ENCODE measurements at regions not wholly inside any gene's neighbourhood (a gene's known extent, or its start where the extent isn't known, plus 50 kb on each side); places are given as distances from the start of the nearest gene placed in this dataset.

DNA sequence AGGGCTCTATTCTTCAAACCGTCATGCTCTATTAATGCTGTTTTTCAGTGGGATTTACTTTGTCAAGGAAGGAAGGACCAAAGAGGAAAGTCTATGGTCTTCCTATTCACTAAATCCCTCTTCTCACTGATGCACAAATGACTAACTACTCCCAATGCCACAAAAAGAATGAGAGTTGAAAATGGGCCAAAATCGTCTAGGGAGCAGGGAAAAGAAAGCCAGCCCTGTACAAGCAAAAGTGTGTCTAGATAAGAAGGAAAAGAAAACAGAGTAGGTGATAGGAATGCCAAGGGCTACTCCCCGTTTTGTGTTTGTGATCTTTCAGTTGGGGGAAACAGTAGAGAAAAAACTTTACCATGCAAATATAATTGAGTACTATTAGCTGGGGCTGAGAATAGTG, 97.2 kb upstream of the TMCO5A start:
- H3K4me1 ChIP-seq (ENCODE audit: control insufficient read depth, low read length): no peaks in the 10 kb centered on the region
- TF ChIP-seq, protein P1, sequence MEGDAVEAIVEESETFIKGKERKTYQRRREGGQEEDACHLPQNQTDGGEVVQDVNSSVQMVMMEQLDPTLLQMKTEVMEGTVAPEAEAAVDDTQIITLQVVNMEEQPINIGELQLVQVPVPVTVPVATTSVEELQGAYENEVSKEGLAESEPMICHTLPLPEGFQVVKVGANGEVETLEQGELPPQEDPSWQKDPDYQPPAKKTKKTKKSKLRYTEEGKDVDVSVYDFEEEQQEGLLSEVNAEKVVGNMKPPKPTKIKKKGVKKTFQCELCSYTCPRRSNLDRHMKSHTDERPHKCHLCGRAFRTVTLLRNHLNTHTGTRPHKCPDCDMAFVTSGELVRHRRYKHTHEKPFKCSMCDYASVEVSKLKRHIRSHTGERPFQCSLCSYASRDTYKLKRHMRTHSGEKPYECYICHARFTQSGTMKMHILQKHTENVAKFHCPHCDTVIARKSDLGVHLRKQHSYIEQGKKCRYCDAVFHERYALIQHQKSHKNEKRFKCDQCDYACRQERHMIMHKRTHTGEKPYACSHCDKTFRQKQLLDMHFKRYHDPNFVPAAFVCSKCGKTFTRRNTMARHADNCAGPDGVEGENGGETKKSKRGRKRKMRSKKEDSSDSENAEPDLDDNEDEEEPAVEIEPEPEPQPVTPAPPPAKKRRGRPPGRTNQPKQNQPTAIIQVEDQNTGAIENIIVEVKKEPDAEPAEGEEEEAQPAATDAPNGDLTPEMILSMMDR (IDR thresholded peaks at IDR 0.05; ENCODE audit: low read depth, low read length, poor library complexity, severe bottlenecking): no peak

DNA sequence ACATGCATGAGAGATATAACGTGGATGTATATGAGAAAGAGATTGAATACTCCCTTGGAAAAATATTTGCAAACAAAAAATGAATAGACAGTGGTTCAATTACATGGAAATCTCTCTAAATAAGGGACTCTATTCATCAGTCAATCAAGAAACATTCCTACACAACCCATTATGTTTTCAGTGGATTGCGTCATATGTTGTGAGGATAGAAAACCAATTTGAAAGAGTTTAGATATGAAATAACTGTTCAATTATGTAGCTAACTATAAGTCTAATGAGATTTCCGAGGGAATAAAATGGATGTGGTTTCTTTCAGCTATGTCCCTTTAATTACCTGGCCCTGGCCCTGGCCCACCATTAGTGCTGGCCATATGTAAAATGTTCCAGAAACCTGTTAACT, 86.7 kb upstream of the TMCO5A start:
- Histone ChIP-seq H3K4me3 (ENCODE audit: low read length) (no peak overlapping the region), H3K9me3 (ENCODE audit: control insufficient read depth, insufficient read depth, low read length) (peaks cover 5% of the 10 kb centered on the region; the same call in 1 of the 2 replicates), H3K4me1 (ENCODE audit: control insufficient read depth, low read length) (no peaks in the 10 kb centered on the region), H3K27me3 (ENCODE audit: control insufficient read depth, low read length) (no peaks in the 10 kb centered on the region), H3F3A (ENCODE audit: control insufficient read depth, insufficient read depth) (no peaks in the 10 kb centered on the region), H3K9me2 (replicated peaks; ENCODE audit: control insufficient read depth, low read length) (no peaks in the 10 kb centered on the region), H3K27ac (ENCODE audit: low read depth, low read length) (no peak overlapping the region), H3K79me2 (ENCODE audit: control insufficient read depth, low read length) (no peaks in the 10 kb centered on the region), H4K20me1 (ENCODE audit: control insufficient read depth, insufficient read depth, low read depth, low read length) (no peaks in the 10 kb centered on the region), H3K4me2 (ENCODE audit: low read length) (no peak overlapping the region), H3K36me3 (ENCODE audit: control insufficient read depth, low read length) (no peaks in the 10 kb centered on the region)
- TF ChIP-seq EZH2phosphoT487 (IDR thresholded peaks at IDR 0.05; ENCODE audit: borderline replicate concordance, low read length): no peak
- TF ChIP-seq, protein P1 (IDR thresholded peaks at IDR 0.05; ENCODE audit: low read depth, low read length, poor library complexity, severe bottlenecking): no peak

More for the DNA sequence above, 97.2 kb upstream of the TMCO5A start:
- Histone ChIP-seq H3K36me3 (ENCODE audit: control insufficient read depth, low read length) (no peaks in the 10 kb centered on the region), H4K20me1 (ENCODE audit: control insufficient read depth, insufficient read depth, low read depth, low read length) (no peaks in the 10 kb centered on the region), H3K27me3 (ENCODE audit: control insufficient read depth, low read length) (no peaks in the 10 kb centered on the region), H3K9me3 (ENCODE audit: control insufficient read depth, insufficient read depth, low read length) (no peaks in the 10 kb centered on the region), H3K9me2 (replicated peaks; ENCODE audit: control insufficient read depth, low read length) (no peaks in the 10 kb centered on the region), H3K4me3 (ENCODE audit: low read length) (no peak overlapping the region), H3F3A (ENCODE audit: control insufficient read depth, insufficient read depth) (no peaks in the 10 kb centered on the region), H3K4me2 (ENCODE audit: low read length) (no peak overlapping the region), H3K79me2 (ENCODE audit: control insufficient read depth, low read length) (no peaks in the 10 kb centered on the region), H3K27ac (ENCODE audit: low read depth, low read length) (no peak overlapping the region)

DNA sequence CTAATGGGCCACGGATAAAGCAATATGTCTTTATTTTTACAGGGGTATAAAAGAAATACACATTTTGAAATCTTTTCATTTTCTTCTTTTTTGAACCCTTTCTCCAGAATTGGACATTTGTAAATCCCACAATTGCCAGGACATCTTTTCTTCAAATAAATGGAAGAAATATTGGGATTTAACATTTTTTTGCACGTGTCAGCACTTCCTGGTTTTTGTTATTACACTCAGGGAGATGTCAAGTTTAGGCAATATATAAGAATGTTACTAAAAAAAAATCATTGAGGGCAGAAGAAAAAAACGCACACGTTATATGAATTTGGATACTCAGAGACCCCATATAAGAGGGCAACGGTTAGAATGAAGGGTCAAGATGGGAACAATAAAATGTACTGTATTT, 78.3 kb upstream of the TMCO5A start:
- no peaks in the 10 kb centered on the region for H3F3A ChIP-seq (ENCODE audit: control insufficient read depth, insufficient read depth)
- no peak overlapping the region for H3K4me2 ChIP-seq (ENCODE audit: low read length)
- no peaks in the 10 kb centered on the region for H3K4me1 ChIP-seq (ENCODE audit: control insufficient read depth, low read length)
- H4K20me1 ChIP-seq (ENCODE audit: control insufficient read depth, insufficient read depth, low read depth, low read length): no peaks in the 10 kb centered on the region
- H3K9me3 ChIP-seq (ENCODE audit: control insufficient read depth, insufficient read depth, low read length): peaks cover 5% of the 10 kb centered on the region; the same call in 1 of the 2 replicates
- H3K27ac ChIP-seq (ENCODE audit: low read depth, low read length): no peak overlapping the region
- no peaks in the 10 kb centered on the region for H3K79me2 ChIP-seq (ENCODE audit: control insufficient read depth, low read length)
- H3K9me2 ChIP-seq (replicated peaks; ENCODE audit: control insufficient read depth, low read length): no peaks in the 10 kb centered on the region
- TF ChIP-seq, protein P1 (IDR thresholded peaks at IDR 0.05; ENCODE audit: low read depth, low read length, poor library complexity, severe bottlenecking): no peak
- no peak for TF ChIP-seq EZH2phosphoT487 (IDR thresholded peaks at IDR 0.05; ENCODE audit: borderline replicate concordance, low read length)
- H3K27me3 ChIP-seq (ENCODE audit: control insufficient read depth, low read length): no peaks in the 10 kb centered on the region
- H3K4me3 ChIP-seq (ENCODE audit: low read length): no peak overlapping the region
- no peaks in the 10 kb centered on the region for H3K36me3 ChIP-seq (ENCODE audit: control insufficient read depth, low read length)

DNA sequence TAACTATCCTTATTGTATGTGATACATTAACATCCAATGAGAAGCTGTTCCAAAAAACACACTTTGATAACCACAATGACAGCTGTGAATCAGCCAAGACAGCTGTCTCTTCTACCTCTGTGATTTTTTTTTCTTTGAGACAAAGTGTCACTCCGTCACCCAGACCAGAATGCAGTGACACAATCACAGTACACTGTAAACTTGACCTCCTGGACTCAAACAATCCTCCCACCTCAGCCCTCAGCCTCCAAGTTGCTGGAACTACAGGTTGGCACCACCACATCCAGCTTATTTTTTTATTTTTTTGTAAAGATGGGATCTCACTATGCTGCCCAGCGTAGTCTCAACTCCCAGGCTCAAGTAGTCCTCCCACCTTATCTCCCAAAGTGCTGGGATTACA, 73.5 kb upstream of the TMCO5A start:
- H3K4me2 ChIP-seq (ENCODE audit: low read length): no peak overlapping the region
- H3K9me2 ChIP-seq (replicated peaks; ENCODE audit: control insufficient read depth, low read length): no peaks in the 10 kb centered on the region
- no peak overlapping the region for H3K4me3 ChIP-seq (ENCODE audit: low read length)
- no peaks in the 10 kb centered on the region for H3K27me3 ChIP-seq (ENCODE audit: control insufficient read depth, low read length)
- H3K36me3 ChIP-seq (ENCODE audit: control insufficient read depth, low read length): no peaks in the 10 kb centered on the region
- H3K4me1 ChIP-seq (ENCODE audit: control insufficient read depth, low read length): no peaks in the 10 kb centered on the region
- H4K20me1 ChIP-seq (ENCODE audit: control insufficient read depth, insufficient read depth, low read depth, low read length): no peaks in the 10 kb centered on the region
- no peaks in the 10 kb centered on the region for H3F3A ChIP-seq (ENCODE audit: control insufficient read depth, insufficient read depth)
- H3K79me2 ChIP-seq (ENCODE audit: control insufficient read depth, low read length): no peaks in the 10 kb centered on the region
- TF ChIP-seq, protein P1 (IDR thresholded peaks at IDR 0.05; ENCODE audit: low read depth, low read length, poor library complexity, severe bottlenecking): no peak
- no peak for TF ChIP-seq EZH2phosphoT487 (IDR thresholded peaks at IDR 0.05; ENCODE audit: borderline replicate concordance, low read length)
- no peak overlapping the region for H3K27ac ChIP-seq (ENCODE audit: low read depth, low read length)
- peaks cover 7% of the 10 kb centered on the region; the same call in 1 of the 2 replicates for H3K9me3 ChIP-seq (ENCODE audit: control insufficient read depth, insufficient read depth, low read length)
